Thoracic aorta (tissue), 2 donors: ENCODE measurements at regions not wholly inside any gene's neighbourhood (a gene's known extent, or its start where the extent isn't known, plus 50 kb on each side); places are given as distances from the start of the nearest gene placed in this dataset.
"Not testable (repeated sequence)": the region's sequence is repeated elsewhere in the genome, so short reads cannot be mapped to it uniquely, and the experiment has no call there.

Experiments used
- ATAC-seq: fragments of 150-250 bp; one replicate; pipeline ENCODE4 v1.8.0; 2017; ENCODE audit warnings: low read depth; ENCODE audit not compliant: insufficient number of reproducible peaks, low FRiP score
- DNase-seq: peaks from one replicate; pipeline ENCODE4 v3.0.0-alpha.2; 2020; ENCODE audit warnings: low spot score
- H3K27ac ChIP-seq, 2 donors: fragments of 200-600 bp; sonication (generic); 1 replicate in 1 of 2; 2 replicates in 1 of 2; pipeline ENCODE4 v1.5.1; 2016; ENCODE audit warnings: mild to moderate bottlenecking in 2 of 2, moderate library complexity in 2 of 2
- H3K27me3 ChIP-seq: fragments of 200-600 bp; sonication (generic); replicated peaks from 2 replicates; pipeline ENCODE4 v1.6.0; 2016; ENCODE audit warnings: mild to moderate bottlenecking; ENCODE audit not compliant: insufficient read depth
- H3K36me3 ChIP-seq: fragments of 200-600 bp; sonication (generic); one replicate; pipeline ENCODE4 v1.5.1; 2016
- H3K4me1 ChIP-seq, 2 donors: fragments of 200-600 bp; sonication (generic); 1 replicate in 1 of 2; 2 replicates in 1 of 2; pipeline versions ENCODE4 v1.5.1 to v1.6.0; 2016; ENCODE audit warnings: low read depth in 2 of 2, mild to moderate bottlenecking in 1 of 2; ENCODE audit not compliant: control insufficient read depth in 1 of 2
- H3K4me3 ChIP-seq: fragments of 200-600 bp; sonication (generic); 2 replicates; pipeline ENCODE4 v1.5.1; 2016; ENCODE audit warnings: mild to moderate bottlenecking
- H3K9me3 ChIP-seq: fragments of 200-600 bp; sonication (generic); 2 replicates; pipeline ENCODE4 v1.5.1; 2016
- TF ChIP-seq, protein P1 (sequence below): fragments of 200-600 bp; sonication (generic); IDR thresholded peaks from one replicate; pipeline ENCODE4 v1.5.1; 2019; ENCODE audit warnings: antibody characterized with exemption

DNA sequence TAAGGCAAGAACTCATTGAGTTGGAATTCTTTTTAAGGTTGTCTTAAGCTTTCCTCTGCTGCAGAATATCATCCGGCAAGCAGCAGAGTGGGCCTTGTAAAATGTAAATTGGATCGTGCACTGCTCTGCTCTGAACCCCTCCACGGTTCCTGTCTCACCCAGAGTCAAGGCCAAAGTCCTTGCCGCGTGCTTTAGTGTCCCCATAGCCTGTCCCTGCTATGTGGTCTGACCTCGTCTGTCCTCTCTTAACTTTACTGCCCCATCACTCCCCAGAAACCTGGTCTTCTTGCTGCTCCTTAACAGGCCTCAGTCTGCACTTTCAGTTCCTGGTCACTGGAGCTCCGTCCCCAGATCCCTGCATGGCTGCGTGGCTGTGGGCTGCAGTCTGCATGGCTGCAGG, 121.6 kb upstream of the SDK1 start:
- no peaks in the 10 kb centered on the region for H3K36me3 ChIP-seq
- TF ChIP-seq, protein P1, sequence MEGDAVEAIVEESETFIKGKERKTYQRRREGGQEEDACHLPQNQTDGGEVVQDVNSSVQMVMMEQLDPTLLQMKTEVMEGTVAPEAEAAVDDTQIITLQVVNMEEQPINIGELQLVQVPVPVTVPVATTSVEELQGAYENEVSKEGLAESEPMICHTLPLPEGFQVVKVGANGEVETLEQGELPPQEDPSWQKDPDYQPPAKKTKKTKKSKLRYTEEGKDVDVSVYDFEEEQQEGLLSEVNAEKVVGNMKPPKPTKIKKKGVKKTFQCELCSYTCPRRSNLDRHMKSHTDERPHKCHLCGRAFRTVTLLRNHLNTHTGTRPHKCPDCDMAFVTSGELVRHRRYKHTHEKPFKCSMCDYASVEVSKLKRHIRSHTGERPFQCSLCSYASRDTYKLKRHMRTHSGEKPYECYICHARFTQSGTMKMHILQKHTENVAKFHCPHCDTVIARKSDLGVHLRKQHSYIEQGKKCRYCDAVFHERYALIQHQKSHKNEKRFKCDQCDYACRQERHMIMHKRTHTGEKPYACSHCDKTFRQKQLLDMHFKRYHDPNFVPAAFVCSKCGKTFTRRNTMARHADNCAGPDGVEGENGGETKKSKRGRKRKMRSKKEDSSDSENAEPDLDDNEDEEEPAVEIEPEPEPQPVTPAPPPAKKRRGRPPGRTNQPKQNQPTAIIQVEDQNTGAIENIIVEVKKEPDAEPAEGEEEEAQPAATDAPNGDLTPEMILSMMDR, result no peak
- H3K4me1 ChIP-seq, result no peaks in the 10 kb centered on the region
- no peak overlapping the region for H3K27ac ChIP-seq
- no peaks in the 10 kb centered on the region for H3K27me3 ChIP-seq
- ATAC-seq (no peak), DNase-seq (no peak)
- peaks cover 4% of the 10 kb centered on the region for H3K9me3 ChIP-seq
- H3K4me3 ChIP-seq, result no peak overlapping the region

DNA sequence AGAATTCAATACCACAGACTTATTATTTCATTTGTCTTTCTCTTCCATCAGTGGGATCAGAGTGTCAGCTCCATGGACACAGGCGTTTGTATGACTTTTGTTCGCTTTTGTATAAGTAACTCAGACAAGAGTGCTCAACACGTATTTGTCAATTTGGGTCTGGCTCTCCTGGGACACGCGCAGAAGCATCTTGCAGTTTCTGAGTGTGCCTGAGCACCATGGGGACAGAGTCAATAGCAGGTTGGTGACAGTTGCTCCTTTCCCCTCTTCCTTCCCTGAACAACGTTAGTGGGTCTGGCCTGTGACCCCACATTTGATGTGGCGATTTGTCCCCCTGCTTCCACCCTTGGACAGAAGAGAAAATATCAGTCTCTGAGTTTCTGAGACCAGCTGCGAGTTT, 120.4 kb upstream of the SDK1 start:
- Histone ChIP-seq H3K4me3 (no peak overlapping the region), H3K36me3 (no peaks in the 10 kb centered on the region), H3K27me3 (no peaks in the 10 kb centered on the region), H3K9me3 (peaks cover 4% of the 10 kb centered on the region), H3K4me1 (no peaks in the 10 kb centered on the region), H3K27ac (no peak overlapping the region)
- no peak for DNase-seq
- TF ChIP-seq, protein P1, result no peak
- ATAC-seq, result no peak

DNA sequence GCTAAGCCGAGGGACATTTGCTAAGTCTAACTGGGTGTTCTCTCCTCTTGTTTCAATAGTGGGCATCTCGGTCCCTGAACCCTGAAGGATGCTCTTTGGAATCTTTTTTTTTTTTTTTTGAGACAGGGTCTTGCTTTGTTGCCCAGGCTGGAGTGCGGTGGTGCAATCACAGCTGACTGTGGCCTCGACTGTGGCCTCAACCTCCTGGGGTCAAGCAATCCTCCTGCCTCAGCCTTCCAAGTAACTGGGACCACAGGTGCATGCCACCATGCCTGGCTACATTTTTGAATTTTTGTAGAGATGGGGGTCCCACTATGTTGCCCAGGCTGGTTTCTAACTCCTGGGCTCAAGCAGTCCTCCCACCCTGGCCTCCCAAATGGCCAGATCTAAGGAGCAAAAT, 119.0 kb upstream of the SDK1 start:
- not testable (repeated sequence) for ATAC-seq, DNase-seq, H3K27ac ChIP-seq, H3K27me3 ChIP-seq, H3K9me3 ChIP-seq, H3K4me3 ChIP-seq, H3K4me1 ChIP-seq, H3K36me3 ChIP-seq

DNA sequence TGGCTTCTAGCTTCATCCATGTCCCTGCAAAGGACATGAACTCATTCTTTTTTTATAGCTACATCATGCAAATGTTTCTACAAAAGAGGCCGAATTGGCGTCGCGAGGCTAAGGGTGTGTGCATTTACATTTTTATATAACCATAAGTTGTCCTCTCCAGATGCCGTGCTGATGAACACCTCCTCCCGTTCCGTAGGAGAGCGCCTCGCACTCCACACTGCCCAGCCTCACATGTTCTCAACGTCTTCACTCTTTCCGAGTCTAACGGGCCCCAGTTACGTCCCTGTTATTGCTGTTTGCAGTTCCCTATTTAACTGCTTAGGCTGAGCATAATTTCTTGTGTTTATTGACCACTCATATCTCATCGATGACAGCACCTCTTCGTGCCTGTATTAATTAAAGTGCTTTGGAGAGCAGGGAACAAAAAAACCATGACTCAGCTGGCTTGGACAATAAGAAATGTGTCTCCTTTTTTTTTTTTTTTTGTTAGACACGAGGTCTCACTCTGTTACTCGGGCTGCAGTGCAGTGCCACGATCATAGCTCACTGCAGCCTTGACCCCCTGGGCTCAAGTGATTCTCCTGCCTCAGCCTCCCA, 113.5 kb upstream of the SDK1 start:
- ATAC-seq (no peak), DNase-seq (no peak)
- Histone ChIP-seq H3K4me1 (no peaks in the 10 kb centered on the region), H3K27ac (no peak overlapping the region), H3K9me3 (peaks cover 4% of the 10 kb centered on the region), H3K36me3 (no peaks in the 10 kb centered on the region), H3K27me3 (no peaks in the 10 kb centered on the region), H3K4me3 (no peak overlapping the region)
- TF ChIP-seq, protein P1, result no peak

DNA sequence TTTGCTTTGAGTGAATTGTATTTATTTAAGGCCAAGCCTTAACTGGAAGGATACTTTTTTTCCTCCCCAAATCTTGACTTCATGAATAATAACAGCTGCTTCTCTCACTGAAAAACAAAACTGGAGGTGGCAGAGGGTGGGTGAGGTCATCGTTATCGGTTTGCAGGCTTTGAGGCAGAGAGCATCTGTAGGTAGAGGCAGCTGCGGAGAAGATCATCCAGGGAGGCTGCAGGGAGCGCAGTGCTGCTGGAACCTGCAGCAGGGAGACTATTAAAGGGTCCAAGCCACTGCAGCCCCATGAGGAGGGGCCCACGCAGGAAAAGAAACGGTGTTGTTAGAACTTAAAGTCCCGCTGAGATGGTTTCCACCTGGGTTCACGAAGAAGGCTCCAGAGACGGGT, 112.1 kb upstream of the SDK1 start:
- DNase-seq (no peak), ATAC-seq (no peak)
- Histone ChIP-seq H3K4me1 (no peaks in the 10 kb centered on the region), H3K27ac (no peak overlapping the region), H3K27me3 (no peaks in the 10 kb centered on the region), H3K9me3 (no peaks in the 10 kb centered on the region), H3K4me3 (no peak overlapping the region), H3K36me3 (no peaks in the 10 kb centered on the region)
- TF ChIP-seq, protein P1, result no peak

DNA sequence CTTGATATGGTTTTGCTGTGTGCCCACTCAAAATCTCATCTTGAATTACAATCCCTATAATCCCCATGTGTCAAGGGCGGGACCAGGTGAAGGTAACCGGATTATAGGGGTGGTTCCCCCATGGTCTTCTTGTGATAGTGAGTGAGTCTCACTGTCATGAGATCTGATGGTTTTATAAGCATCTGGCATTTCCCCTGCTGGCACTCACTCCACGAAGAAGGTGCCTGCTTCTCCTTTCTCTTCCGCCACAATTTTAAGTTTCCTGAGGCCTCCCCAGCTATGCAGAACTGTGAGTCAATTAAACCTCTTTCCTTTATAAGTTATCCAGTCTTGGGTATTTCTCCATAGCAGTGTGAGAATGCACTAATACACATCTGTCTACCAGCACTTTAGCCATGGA, 109.5 kb upstream of the SDK1 start:
- Histone ChIP-seq H3K27ac (no peak overlapping the region), H3K9me3 (peaks cover 2% of the 10 kb centered on the region), H3K4me1 (no peaks in the 10 kb centered on the region), H3K4me3 (no peak overlapping the region), H3K27me3 (no peaks in the 10 kb centered on the region), H3K36me3 (no peaks in the 10 kb centered on the region)
- TF ChIP-seq, protein P1, result no peak
- no peak for DNase-seq
- ATAC-seq, result no peak
